ENCODE measurements at regions not wholly inside any gene's neighbourhood (a gene's known extent, or its start where the extent isn't known, plus 50 kb on each side); places are given as distances from the start of the nearest gene placed in this dataset.

DNA sequence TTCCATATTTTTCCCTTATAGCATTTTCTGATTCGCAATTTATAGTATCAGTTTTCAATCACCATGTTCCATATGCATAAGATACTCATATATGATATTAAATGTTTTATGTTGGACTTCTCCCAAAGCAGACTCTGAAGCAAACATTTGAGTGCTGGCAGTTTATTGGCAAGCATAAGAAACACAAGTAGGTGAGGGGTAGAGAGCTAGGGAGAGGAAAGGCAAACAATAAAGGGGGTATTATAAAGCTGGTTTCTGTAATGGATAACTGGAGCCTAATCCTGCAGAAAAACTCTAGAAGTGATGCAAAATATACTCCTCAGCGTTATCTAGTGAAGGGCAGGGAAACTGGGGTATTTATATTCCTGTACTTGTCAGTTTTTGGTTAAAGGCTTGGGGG lies 491.5 kb upstream of the TGFBR2 start:
- intact Hi-C loops (cut with micrococcal nuclease; ENCODE audit: unreplicated experiment) (loop anchor here (10.0 kb wide), 4 partner anchors 80 to 630 kb away; partner anchors contain the start of gene TGFBR2), in situ Hi-C loops (cut with HindIII; ENCODE audit: low pct_unique_long_range_greater_than_20kb, low sequenced_read_pairs) (no loop called here)
- POLR2A ChIA-PET, result no interaction called here
- no TSS peak for BruUV-seq (replicated peaks)
- no peaks in the 10 kb centered on the region for H3K27me3 ChIP-seq (ENCODE audit: control insufficient read depth, insufficient read depth, low read length)
- H3K4me1 ChIP-seq (ENCODE audit: control insufficient read depth, insufficient read depth, low read length), result no peaks in the 10 kb centered on the region; the same call in 1 of the 2 replicates
- no peak for DNase-seq (ENCODE audit: low read depth, low spot score)
- no peak for ATAC-seq
- H3K4me3 ChIP-seq (ENCODE audit: low read depth in 2 of 2, low read length in 2 of 2), result no peak overlapping the region
- TF ChIP-seq REST (IDR thresholded peaks at IDR 0.05; ENCODE audit: insufficient read depth in 1 of 2, low read depth in 2 of 2, low read length in 1 of 2), result no peak
- TF ChIP-seq POLR2AphosphoS5 (IDR thresholded peaks at IDR 0.05; ENCODE audit: low read depth, low read length), result no peak
- no peak for TF ChIP-seq TCF7L2 (IDR thresholded peaks at IDR 0.05; ENCODE audit: low read depth, low read length)
- TF ChIP-seq, protein P1, sequence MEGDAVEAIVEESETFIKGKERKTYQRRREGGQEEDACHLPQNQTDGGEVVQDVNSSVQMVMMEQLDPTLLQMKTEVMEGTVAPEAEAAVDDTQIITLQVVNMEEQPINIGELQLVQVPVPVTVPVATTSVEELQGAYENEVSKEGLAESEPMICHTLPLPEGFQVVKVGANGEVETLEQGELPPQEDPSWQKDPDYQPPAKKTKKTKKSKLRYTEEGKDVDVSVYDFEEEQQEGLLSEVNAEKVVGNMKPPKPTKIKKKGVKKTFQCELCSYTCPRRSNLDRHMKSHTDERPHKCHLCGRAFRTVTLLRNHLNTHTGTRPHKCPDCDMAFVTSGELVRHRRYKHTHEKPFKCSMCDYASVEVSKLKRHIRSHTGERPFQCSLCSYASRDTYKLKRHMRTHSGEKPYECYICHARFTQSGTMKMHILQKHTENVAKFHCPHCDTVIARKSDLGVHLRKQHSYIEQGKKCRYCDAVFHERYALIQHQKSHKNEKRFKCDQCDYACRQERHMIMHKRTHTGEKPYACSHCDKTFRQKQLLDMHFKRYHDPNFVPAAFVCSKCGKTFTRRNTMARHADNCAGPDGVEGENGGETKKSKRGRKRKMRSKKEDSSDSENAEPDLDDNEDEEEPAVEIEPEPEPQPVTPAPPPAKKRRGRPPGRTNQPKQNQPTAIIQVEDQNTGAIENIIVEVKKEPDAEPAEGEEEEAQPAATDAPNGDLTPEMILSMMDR (IDR thresholded peaks at IDR 0.05), result no peak
- no peak for TF ChIP-seq SIN3A (IDR thresholded peaks at IDR 0.05; ENCODE audit: borderline replicate concordance, insufficient read depth, low read depth, low read length)
- H3K36me3 ChIP-seq (ENCODE audit: control insufficient read depth, insufficient read depth, low read length), result no peaks in the 10 kb centered on the region
- H3K9me3 ChIP-seq (ENCODE audit: control insufficient read depth, insufficient read depth, low read depth, low read length), result no peaks in the 10 kb centered on the region
- CTCF ChIA-PET, result no interaction called here
- no peak overlapping the region; the same call in 1 of the 2 replicates for H3K27ac ChIP-seq (ENCODE audit: low read length)

GRCh38 chr3:30122359-30122758 lies 484.0 kb upstream of the TGFBR2 start:
- no peak for DNase-seq (ENCODE audit: low read depth, low spot score)
- in situ Hi-C loops (cut with HindIII; ENCODE audit: low pct_unique_long_range_greater_than_20kb, low sequenced_read_pairs), result no loop called here
- H3K4me1 ChIP-seq (ENCODE audit: control insufficient read depth, insufficient read depth, low read length), result no peaks in the 10 kb centered on the region
- H3K27ac ChIP-seq (ENCODE audit: low read length), result no peak overlapping the region
- ChIA-PET CTCF (no interaction called here), POLR2A (no interaction called here)
- no peak for ATAC-seq
- H3K4me3 ChIP-seq (ENCODE audit: low read depth in 2 of 2, low read length in 2 of 2), result no peak overlapping the region
- H3K9me3 ChIP-seq (ENCODE audit: control insufficient read depth, insufficient read depth, low read depth, low read length), result no peaks in the 10 kb centered on the region
- TF ChIP-seq, protein P1 (IDR thresholded peaks at IDR 0.05), result no peak
- TF ChIP-seq REST (IDR thresholded peaks at IDR 0.05; ENCODE audit: insufficient read depth in 1 of 2, low read depth in 2 of 2, low read length in 1 of 2) (no peak), TCF7L2 (IDR thresholded peaks at IDR 0.05; ENCODE audit: low read depth, low read length) (no peak), SIN3A (IDR thresholded peaks at IDR 0.05; ENCODE audit: borderline replicate concordance, insufficient read depth, low read depth, low read length) (no peak), POLR2AphosphoS5 (IDR thresholded peaks at IDR 0.05; ENCODE audit: low read depth, low read length) (no peak)
- H3K27me3 ChIP-seq (ENCODE audit: control insufficient read depth, insufficient read depth, low read length), result no peaks in the 10 kb centered on the region
- intact Hi-C loops (cut with micrococcal nuclease; ENCODE audit: unreplicated experiment), result no loop called here
- H3K36me3 ChIP-seq (ENCODE audit: control insufficient read depth, insufficient read depth, low read length), result no peaks in the 10 kb centered on the region
- BruUV-seq (replicated peaks), result no TSS peak

Measured in Panc1 (cell line).